ENCODE measurements at regions not wholly inside any gene's neighbourhood (a gene's known extent, or its start where the extent isn't known, plus 50 kb on each side); places are given as distances from the start of the nearest gene placed in this dataset.

- Histone ChIP-seq H3K4me1 (ENCODE audit: control insufficient read depth in 1 of 2, insufficient read depth in 1 of 2, low read depth in 1 of 2, low read length in 1 of 2) (no peaks in the 10 kb centered on the region), H3K27me3 (no peaks in the 10 kb centered on the region), H3K36me3 (no peaks in the 10 kb centered on the region), H3K4me3 (ENCODE audit: low read depth in 1 of 2, low read length in 1 of 2) (no peak overlapping the region), H3K27ac (no peak overlapping the region), H3K9me3 (no peaks in the 10 kb centered on the region)
- no peak for TF ChIP-seq CTCF (IDR thresholded peaks at IDR 0.05)
Measured at GRCh38 chr5:104273725-104274124, 711.1 kb upstream of the NUDT12 start.

DNA sequence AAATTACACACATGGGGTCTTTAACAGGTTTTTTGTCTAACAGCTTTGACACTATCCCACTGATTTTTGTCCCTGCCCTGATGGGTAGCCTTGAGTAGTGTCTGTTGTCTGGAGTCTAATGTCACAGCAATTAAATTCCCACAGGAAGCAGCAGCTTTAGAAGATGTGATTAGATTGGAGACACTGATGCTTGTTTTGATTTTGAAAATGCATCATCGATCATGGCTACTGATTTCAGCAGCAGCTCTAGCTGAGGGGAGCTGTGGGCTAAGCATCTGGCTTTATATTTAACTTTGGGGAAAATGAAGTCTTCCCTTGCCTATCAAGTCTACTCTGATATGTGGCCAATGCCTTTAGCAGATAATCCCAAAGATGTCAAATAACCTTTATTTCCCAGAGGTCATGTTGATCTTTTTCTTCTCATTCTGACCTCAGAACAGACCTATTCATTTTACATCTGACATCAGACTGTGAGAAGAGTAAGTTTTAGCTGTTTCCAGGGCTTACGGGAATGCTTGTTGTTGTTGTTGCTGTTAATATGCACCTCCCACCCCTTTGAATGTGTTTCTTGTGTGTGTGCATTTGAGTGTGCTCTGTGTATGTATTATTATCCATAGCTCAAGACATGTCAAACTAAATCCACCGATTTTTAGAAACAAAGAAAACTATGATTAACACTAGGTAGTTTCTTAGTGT lies 704.9 kb upstream of the NUDT12 start:
- Histone ChIP-seq H3K27me3 (no peaks in the 10 kb centered on the region), H3K9me3 (no peaks in the 10 kb centered on the region), H3K4me1 (ENCODE audit: control insufficient read depth in 1 of 2, insufficient read depth in 1 of 2, low read depth in 1 of 2, low read length in 1 of 2) (no peaks in the 10 kb centered on the region), H3K4me3 (ENCODE audit: low read depth in 1 of 2, low read length in 1 of 2) (no peak overlapping the region), H3K36me3 (no peaks in the 10 kb centered on the region), H3K27ac (no peak overlapping the region)
- no peak for TF ChIP-seq CTCF (IDR thresholded peaks at IDR 0.05)

DNA sequence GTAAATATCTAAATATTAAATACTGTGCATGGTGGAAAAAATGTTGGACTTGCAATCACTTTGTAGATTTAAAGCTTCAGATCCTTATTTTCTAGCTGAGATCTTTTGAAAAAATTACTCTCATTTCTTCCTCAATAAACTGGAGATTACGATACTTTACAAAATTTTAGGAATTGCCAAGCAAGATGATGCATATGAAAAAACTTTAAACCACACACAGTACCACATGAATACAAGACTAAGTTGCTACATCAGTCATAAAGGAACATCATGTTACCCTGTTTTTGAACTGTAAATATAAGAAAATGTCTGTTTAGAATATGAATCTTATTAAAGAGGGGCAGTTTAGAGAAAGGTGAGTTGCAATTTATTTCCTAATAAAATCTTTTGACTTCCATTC lies 703.6 kb upstream of the NUDT12 start:
- H3K27ac ChIP-seq, result no peak overlapping the region
- no peak overlapping the region for H3K4me3 ChIP-seq (ENCODE audit: low read depth in 1 of 2, low read length in 1 of 2)
- no peaks in the 10 kb centered on the region for H3K36me3 ChIP-seq
- no peaks in the 10 kb centered on the region for H3K27me3 ChIP-seq
- no peaks in the 10 kb centered on the region for H3K9me3 ChIP-seq
- no peak for TF ChIP-seq CTCF (IDR thresholded peaks at IDR 0.05)
- no peaks in the 10 kb centered on the region for H3K4me1 ChIP-seq (ENCODE audit: control insufficient read depth in 1 of 2, insufficient read depth in 1 of 2, low read depth in 1 of 2, low read length in 1 of 2)

GRCh38 chr5:104265531-104266140 lies 703.0 kb upstream of the NUDT12 start:
- no peak overlapping the region for H3K4me3 ChIP-seq (ENCODE audit: low read depth in 1 of 2, low read length in 1 of 2)
- no peaks in the 10 kb centered on the region for H3K9me3 ChIP-seq
- no peaks in the 10 kb centered on the region for H3K36me3 ChIP-seq
- TF ChIP-seq CTCF (IDR thresholded peaks at IDR 0.05), result no peak
- H3K4me1 ChIP-seq (ENCODE audit: control insufficient read depth in 1 of 2, insufficient read depth in 1 of 2, low read depth in 1 of 2, low read length in 1 of 2), result no peaks in the 10 kb centered on the region
- no peak overlapping the region for H3K27ac ChIP-seq
- H3K27me3 ChIP-seq, result no peaks in the 10 kb centered on the region

- H3K27ac ChIP-seq, result no peak overlapping the region
- no peaks in the 10 kb centered on the region for H3K27me3 ChIP-seq
- TF ChIP-seq CTCF (IDR thresholded peaks at IDR 0.05), result no peak
- no peak overlapping the region for H3K4me3 ChIP-seq (ENCODE audit: low read depth in 1 of 2, low read length in 1 of 2)
- H3K4me1 ChIP-seq (ENCODE audit: control insufficient read depth in 1 of 2, insufficient read depth in 1 of 2, low read depth in 1 of 2, low read length in 1 of 2), result no peaks in the 10 kb centered on the region
- H3K36me3 ChIP-seq, result no peaks in the 10 kb centered on the region
- H3K9me3 ChIP-seq, result no peaks in the 10 kb centered on the region
Measured at GRCh38 chr5:104247260-104247659, 684.7 kb upstream of the NUDT12 start.

Measured in neutrophil (primary cell).